ENCODE measurements at regions not wholly inside any gene's neighbourhood (a gene's known extent, or its start where the extent isn't known, plus 50 kb on each side); places are given as distances from the start of the nearest gene placed in this dataset.
"Not testable (repeated sequence)": the region's sequence is repeated elsewhere in the genome, so short reads cannot be mapped to it uniquely, and the experiment has no call there.

DNA sequence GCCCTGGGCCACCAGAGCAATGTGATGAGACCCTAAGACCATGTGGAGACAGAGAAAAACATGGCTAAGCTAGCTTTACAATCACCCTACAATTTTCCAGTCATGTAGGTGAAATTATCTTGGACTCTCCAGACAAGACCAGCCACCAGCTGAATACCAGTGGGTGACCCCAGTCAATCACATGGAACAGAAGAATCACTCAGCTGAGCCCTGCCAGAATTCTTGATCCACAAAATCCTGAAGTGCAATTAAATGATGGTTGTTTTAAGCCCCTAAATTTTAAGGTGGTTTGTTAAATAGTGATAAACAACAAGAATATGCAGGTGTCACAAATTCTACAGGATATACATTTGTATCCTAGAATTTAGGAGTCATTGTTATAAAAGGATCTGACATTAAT lies 69.5 kb upstream of the SMIM15 start:
- TF ChIP-seq, protein P1, sequence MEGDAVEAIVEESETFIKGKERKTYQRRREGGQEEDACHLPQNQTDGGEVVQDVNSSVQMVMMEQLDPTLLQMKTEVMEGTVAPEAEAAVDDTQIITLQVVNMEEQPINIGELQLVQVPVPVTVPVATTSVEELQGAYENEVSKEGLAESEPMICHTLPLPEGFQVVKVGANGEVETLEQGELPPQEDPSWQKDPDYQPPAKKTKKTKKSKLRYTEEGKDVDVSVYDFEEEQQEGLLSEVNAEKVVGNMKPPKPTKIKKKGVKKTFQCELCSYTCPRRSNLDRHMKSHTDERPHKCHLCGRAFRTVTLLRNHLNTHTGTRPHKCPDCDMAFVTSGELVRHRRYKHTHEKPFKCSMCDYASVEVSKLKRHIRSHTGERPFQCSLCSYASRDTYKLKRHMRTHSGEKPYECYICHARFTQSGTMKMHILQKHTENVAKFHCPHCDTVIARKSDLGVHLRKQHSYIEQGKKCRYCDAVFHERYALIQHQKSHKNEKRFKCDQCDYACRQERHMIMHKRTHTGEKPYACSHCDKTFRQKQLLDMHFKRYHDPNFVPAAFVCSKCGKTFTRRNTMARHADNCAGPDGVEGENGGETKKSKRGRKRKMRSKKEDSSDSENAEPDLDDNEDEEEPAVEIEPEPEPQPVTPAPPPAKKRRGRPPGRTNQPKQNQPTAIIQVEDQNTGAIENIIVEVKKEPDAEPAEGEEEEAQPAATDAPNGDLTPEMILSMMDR (IDR thresholded peaks at IDR 0.05) = no peak
- no peak for DNase-seq (ENCODE audit: low spot score)
- ATAC-seq (ENCODE audit: low FRiP score) = no peak

DNA sequence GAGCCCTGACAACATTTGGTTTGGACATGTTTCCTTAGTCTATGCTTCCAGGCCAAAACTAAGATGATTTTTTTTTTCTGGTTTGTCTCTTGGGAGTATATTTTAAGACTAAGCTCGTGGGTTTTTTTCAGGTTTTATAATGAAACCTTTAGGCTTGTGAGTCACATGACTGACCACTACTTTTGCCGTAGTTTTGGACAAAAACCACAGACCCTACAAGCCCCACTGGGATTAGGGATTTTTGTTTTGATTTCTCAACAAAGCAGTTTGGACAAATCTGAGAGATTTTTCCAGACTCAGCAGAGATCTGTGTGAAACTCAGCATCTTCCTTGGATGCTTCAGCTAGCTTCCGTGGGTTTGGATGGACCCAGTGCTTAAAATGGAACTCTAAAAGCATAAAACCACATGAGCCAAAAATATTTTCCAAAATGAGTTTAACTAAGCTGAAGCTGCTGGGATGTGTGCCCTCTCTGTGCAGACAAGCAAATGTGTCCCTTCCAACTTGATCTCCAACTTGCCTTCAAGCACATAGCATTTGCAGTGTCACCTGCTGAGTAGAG lies 70.3 kb upstream of the SMIM15 start:
- TF ChIP-seq, protein P1 (IDR thresholded peaks at IDR 0.05) = no peak
- ATAC-seq (ENCODE audit: low FRiP score) = no peak
- no peak for DNase-seq (ENCODE audit: low spot score)

DNA sequence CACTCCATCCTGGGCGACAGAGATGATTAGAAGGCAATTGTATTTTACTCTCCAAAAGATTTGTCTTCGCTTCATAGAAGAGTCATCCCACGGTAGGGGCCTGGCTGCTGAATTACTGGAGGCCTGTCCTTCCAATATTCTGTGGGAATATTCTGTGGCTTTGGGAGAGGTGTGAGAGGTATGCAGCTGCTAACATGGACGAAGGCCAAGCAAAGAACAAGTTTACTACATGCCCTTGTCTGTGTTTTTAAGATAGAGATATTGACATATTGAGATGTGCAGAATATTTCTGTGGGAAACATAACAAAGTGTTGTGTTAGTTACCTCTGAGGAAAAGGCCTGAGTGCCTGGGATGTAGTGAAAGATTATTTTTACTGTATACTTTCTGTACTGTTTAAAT lies 71.8 kb upstream of the SMIM15 start:
- DNase-seq (ENCODE audit: low spot score) = no peak
- TF ChIP-seq, protein P1 (IDR thresholded peaks at IDR 0.05) = no peak
- ATAC-seq (ENCODE audit: low FRiP score) = no peak

DNA sequence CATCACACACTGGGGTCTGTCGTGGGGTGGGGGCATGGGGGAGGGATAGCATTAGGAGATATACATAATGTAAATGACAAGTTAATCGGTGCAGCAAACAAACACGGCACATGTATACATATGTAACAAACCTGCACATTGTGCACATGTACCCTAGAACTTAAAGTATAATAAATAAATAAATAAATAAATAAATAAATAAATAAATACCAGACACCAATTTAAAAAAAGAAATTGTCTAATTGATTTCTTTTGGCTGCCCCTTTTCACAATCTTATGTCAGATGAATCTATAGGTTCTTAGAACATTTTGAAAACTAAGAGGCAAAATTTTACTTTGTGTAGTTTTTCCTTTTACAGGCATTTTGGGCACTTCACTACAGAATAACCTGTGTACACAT lies 74.4 kb upstream of the SMIM15 start:
- not testable (repeated sequence) for ATAC-seq (ENCODE audit: low FRiP score); DNase-seq (ENCODE audit: low spot score)

DNA sequence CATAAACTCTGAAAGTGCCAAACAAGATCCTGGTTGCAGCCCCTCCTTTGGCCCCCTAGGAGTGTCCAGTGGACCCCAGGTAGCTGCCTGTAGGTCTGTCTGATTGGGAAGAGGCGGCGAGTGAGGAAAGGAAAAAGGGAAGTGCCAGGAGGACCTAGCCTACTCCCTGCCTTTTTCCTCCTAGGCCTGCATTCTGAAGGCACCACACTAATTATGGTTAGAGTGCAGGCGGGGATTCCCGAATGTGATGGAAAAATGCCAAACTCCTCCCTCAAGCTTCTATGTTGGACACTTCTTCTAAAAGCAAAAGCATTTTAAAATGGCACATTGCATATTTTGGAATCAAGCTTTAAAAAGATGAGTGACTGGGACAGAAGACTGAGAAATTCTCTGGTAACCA lies 83.2 kb upstream of the SMIM15 start:
- DNase-seq (ENCODE audit: low spot score) (no peak), ATAC-seq (ENCODE audit: low FRiP score) (peak; percentile 77)
- TF ChIP-seq, protein P1 (IDR thresholded peaks at IDR 0.05) = no peak

DNA sequence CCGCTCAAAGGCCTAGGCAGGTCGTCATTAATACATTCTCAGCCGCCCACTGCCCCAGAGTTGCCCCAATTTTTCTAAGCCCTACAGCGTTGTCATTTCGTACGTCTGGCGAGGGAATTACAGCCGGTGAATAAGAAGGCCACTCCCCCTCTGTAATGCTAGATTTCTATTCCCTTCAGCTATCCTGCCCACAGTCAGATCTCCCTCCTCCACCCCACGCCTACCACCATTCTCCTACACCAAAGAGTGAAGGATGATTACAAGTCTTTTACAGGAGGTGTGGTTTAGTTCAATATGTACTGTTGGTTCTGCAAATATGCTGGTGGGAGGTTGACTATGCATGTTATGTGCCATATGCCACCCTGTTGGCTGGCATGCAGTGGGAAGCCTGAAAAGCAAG lies 83.7 kb upstream of the SMIM15 start:
- ATAC-seq (ENCODE audit: low FRiP score) (peak; percentile 89), DNase-seq (ENCODE audit: low spot score) (no peak)
- TF ChIP-seq, protein P1 (IDR thresholded peaks at IDR 0.05) = no peak

DNA sequence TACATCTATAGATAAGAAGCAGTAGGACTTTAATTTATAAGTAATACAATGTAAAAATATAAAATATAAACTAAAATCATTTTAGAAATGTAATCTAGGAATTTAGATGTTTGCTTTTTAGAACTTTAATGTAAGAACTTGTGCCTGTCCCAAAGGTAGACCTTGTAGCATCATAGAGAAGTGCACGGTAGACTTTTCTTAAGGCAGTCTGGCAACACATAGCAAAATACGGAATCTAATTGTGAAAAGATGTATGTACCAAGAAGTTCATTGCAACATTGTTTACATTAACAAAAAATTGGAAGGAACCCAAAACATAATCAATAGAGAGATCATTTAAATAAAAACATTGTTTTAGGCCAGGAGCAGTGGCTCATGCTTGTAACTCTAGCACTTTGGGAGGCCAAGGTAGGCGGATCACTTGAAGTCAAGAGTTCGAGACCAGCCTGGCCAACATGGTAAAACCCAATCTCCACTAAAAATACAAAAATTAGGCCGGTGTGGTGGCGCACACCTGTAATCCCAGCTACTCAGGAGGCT lies 84.6 kb upstream of the SMIM15 start:
- ATAC-seq (ENCODE audit: low FRiP score) = no peak
- TF ChIP-seq, protein P1 (IDR thresholded peaks at IDR 0.05) = no peak
- no peak for DNase-seq (ENCODE audit: low spot score)

All from omental fat pad (tissue), 3 donors.